GM19463 (cell line): ENCODE measurements at regions not wholly inside any gene's neighbourhood (a gene's known extent, or its start where the extent isn't known, plus 50 kb on each side); places are given as distances from the start of the nearest gene placed in this dataset.

Source experiments
- ATAC-seq: cut with Tn5 transposase; IDR thresholded peaks from one replicate; pipeline ENCODE4 v1.9.1; 2021; ENCODE audit warnings: mild to moderate bottlenecking, moderate library complexity; ENCODE audit not compliant: unreplicated experiment

GRCh38 chr11:112460141-112460540 is 199.5 kb upstream of the PLET1 start:
- no peak for ATAC-seq

DNA sequence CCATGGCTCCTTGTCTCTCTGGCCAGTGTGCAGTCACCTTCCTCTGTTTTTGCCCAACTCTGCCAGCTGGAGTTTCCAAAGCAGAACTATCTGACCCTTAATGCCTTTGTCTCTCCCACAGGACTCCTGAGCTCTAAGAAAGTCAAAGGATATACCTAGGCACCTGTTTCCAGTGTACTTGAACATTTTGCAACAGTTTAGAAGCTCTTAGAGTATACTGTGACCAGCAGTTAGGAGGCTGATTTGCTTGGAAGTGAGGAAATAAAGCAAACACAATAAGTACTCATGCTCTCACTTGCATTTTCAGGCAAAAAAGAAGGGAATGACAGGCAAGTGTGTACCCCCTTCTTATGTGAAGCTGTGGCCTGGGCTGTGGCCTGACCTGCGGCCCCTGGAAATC is 204.3 kb upstream of the PLET1 start:
- ATAC-seq, result no peak

DNA sequence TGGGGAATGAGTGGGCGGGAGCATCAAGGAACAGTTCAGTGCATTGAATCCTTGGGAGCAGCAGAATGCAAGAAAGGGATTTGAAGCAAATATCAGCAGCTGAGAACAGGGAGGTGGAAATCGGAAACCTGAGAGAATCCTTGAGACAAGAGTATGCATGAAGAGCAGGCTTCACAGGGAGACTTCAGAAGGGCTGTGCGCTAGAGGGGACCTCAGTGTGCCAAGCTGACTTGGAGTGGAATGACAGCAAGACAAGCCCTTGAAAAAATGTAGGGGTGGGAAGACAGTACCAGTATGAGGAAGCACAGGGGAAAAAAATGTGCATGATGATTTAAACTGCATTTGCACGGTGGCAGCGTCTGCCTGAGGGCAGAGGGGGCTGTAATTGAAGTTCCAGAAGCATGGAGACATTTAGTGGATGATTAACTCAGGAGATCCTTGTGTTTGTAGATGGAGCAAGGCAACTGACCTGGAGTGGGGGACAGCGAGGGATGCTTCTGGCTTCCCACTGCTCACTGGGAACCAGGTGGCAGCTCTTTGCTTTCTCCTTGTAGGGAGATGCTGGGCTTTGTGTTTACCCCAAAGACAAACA is 204.9 kb upstream of the PLET1 start:
- ATAC-seq, result no peak

DNA sequence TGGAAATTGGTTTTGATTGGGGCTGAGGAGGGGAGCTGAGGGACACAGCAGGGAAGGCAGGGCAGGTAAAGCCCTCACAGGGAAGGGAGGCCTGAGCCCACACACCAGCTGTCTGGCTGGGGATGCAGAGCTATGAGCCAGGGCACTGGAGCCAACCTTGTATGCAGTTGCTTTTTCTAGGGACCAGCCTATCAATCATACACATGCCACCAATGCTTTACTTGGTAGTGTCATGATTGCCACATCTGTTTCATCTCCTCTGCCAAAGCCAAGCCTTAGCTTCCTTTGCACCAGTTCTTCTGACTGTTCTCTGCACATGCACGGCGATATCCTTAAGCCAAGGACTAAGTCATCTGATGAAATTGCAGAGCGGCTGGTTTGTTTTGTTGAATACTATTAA is 207.1 kb upstream of the PLET1 start:
- no peak for ATAC-seq

DNA sequence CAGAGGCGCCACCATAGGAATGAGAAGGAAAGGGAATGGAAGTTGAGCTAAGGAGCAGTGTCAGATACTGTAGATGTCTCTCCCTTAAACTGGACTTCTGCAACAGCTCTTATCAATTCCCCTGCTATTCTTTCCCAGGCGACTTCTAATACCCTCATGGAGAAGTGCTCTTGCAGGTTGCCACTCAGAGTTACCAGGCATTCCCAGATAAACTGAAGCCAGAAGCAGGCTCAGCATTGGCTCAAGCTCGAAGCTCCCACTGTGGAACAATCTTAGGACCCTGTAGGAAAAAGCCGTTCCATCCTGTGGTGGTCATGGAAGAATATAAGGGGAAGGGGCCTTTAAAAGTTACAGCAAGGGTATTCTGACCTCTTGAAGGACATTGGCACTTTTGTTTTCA is 208.7 kb upstream of the PLET1 start:
- ATAC-seq, result no peak

DNA sequence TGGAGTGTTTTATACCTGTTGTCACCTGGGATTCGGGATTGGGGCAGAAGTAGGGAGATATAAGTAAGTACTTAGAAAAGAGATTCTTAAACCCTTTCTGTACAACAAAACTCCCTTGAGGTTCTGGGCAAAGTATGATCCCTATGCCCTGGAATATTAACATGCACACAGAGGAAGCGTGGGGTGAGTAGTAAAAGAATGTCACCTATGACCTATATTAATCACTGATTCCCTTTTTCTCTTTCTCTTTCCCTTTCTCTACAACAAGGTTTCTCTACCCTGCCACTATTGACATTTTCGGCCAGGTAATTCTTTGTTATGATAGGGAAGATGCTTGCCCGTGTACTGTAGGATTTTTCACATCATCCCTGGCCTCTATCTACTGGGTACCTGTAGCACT is 209.7 kb upstream of the PLET1 start:
- ATAC-seq, result no peak

- no peak for ATAC-seq
These were observed 211.1 kb upstream of the PLET1 start for GRCh38 chr11:112471731-112472130.

DNA sequence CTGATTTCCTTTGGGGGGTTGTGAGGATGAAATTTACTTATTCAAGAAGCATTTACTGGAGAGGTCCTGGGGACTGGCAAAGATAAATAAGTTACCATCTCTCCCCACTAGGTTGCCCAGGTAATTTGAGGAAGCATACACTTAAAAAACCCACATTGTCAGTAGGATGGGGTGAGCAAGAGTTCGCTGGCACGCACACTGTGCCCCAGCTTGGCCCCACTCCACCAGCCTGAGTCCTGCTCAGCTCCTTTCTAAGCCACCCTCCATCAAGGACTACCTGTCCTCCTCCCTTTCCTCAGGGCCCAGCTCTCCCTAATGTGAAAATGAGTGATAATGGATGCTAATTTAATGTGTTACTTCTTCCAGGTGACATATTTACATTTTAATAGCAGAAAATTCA is 216.5 kb upstream of the PLET1 start:
- no peak for ATAC-seq

- no peak for ATAC-seq
These were observed 217.1 kb upstream of the PLET1 start for GRCh38 chr11:112477581-112478317.

GRCh38 chr11:112478806-112479205 is 218.1 kb upstream of the PLET1 start:
- ATAC-seq, result no peak

DNA sequence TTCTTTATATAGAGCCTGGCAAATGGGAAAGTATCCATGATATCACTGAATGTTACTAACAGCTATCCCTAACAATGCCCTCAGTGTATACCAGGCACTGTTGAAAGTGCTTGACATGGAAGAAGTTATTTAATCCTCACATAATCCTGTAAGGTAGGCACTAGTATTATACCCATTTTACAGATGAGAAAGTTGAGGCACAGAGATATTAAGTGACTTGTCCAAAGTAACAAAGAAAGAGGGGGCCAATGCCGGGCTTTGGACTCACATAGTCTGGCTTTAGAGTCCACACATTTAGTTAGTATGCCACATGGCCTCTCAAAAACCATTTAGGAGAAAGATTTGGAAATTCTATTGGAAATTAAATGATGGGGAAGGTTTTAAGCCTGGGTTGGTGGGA is 220.8 kb upstream of the PLET1 start:
- ATAC-seq, result no peak

- ATAC-seq, result no peak
These were observed 221.2 kb upstream of the PLET1 start for GRCh38 chr11:112481893-112482292.

DNA sequence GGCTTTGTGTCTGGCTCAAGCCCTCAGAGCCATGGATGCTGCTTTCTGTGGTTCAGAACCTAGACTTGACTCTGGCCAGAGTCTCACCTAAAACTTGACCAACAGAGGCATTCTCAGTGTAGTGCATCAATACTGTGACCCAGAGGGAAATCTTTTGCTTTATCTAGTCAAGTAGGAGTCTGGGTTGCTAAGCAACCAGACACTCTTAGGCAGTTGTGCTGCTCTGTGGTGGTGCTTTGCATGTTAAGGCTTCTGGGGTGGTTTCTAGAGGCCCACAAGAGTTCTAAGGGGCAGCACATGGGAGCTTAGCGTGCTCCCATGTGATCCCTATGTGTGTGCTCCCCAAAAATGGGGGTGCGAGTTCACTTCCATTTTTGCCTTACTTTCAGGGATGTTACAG is 224.6 kb upstream of the PLET1 start:
- no peak for ATAC-seq

DNA sequence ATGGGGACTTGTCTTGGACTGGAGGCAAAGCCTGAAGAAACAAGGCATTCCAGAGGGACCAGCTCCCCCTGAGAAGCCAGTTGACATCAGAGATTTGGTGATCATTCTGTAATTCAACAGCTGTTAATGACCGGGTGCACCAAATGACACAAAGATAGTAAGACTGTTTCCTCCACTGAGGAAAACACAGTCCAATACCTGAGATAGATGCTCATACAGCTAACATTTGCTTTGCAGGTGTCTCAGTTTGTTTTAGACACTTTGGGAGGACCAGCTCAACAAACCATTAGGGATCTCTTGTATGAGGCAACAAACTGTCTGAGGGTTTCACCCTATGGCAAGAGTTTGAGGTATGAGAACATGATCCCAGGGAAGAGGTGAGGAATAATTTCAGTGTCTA is 237.2 kb upstream of the PLET1 start:
- ATAC-seq, result no peak

- no peak for ATAC-seq
These were observed 238.0 kb upstream of the PLET1 start for GRCh38 chr11:112498701-112499100.

- ATAC-seq, result no peak
These were observed 238.7 kb upstream of the PLET1 start for GRCh38 chr11:112499153-112499880.

- ATAC-seq, result no peak
These were observed 239.2 kb upstream of the PLET1 start for GRCh38 chr11:112499881-112500204.

- no peak for ATAC-seq
These were observed 242.8 kb upstream of the PLET1 start for GRCh38 chr11:112503410-112503809.

DNA sequence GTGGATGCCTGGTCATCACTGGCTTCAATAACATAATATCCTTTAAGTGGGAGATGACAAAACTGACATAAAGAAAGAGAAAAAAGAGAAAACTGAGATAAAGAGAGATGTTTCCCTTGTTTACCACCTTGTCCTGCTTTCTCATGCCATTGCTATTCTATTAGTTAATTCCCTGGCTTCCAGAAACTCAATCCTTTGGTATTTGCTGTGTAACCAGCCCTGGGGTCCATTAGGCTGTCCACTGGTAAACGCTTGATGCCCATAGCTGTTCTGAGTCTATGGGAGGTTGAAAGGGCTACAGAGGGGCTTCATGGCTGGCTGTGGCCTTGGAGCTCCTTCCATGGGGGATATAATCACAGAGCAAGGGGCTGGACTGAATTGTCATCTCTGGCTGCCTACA is 243.4 kb upstream of the PLET1 start:
- no peak for ATAC-seq

DNA sequence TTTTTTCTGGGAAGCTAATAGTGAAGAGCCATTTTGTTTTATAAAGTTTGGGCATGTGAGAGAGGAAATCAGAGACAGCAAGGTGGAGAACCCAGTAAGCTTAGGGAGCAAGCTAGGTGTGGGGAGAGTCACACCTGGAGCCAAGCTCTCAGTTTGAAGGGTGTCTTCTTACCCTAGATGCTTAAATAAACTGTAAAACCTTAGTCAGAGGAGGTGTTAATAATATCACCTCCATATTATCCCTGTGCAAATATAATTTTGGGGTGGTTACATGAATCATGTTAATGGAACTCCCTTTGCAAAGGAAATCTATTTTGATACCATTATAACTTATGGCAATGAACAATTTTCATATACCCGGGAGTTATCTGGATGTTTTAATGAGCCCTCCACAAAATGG is 246.2 kb upstream of the PLET1 start:
- ATAC-seq, result no peak

GRCh38 chr11:112507281-112507680 is 246.6 kb upstream of the PLET1 start:
- no peak for ATAC-seq

GRCh38 chr11:112508750-112509149 is 248.1 kb upstream of the PLET1 start:
- ATAC-seq, result no peak
